GM21737 (cell line): ENCODE measurements at regions not wholly inside any gene's neighbourhood (a gene's known extent, or its start where the extent isn't known, plus 50 kb on each side); places are given as distances from the start of the nearest gene placed in this dataset.

ENCODE experiments used
- ATAC-seq: cut with Tn5 transposase; IDR thresholded peaks from one replicate; pipeline ENCODE4 v1.9.1; 2021; ENCODE audit warnings: mild to moderate bottlenecking, moderate library complexity; ENCODE audit not compliant: unreplicated experiment

DNA sequence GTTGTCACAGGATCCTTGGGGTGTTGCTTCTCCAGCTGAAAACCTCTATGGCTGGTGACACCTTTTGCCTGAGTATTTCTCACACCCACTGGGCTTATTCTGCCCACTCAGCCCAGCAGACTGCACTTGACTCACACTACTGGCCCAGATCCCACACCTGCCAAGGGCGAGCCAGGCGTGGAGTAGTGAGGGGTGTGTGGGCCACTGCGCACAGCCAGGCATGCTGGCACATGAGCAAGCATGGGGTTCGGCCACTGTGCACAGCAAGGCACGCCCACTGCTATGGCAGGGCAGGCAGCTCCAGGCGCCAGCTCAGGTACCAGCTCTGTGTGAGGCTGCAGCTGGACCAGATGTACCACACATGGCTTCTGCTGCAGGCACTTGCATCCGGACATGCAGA lies 116.5 kb upstream of the MTNR1B start:
- no peak for ATAC-seq

- ATAC-seq: no peak
Measured at GRCh38 chr11:92854162-92854561, 115.3 kb upstream of the MTNR1B start.

DNA sequence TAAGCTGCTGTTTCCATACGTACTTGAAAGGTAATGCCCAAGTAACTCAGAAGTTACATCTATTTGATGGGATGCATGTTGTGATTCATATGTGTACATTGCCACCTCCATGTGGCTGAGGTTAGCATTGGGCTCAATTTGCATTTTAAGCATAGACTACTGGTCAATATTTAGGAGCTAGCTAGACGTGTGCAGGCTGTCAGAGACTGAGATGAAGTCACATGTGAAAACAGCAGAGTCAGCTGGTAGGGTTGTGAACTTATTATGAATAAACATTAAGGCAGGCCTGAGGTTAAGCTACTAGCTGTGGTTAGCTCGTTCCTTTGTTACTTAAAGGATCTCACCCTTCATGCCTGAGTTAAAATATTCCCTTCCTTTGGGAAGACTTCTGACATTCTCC lies 114.5 kb upstream of the MTNR1B start:
- ATAC-seq: no peak

- ATAC-seq: no peak
Measured at GRCh38 chr11:92855607-92856405, 113.6 kb upstream of the MTNR1B start.

DNA sequence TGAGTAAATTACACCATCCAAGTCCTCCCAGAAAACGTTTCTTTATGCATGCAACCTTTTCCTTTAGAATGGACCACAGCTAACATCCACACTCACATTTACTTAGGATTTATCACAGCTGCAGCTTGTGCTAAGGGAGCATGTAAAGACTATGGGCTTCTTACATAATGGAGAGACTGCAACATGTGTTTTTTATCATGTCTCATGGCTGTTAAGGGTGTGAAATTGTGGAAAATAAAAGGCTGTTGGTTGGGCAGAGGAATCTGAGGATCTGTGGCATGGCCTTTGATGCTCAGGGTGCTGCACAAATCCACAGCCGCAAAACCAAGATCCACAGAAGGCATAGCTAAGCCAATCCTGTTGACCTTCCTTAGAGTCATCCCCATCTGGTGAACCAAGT lies 112.0 kb upstream of the MTNR1B start:
- ATAC-seq: no peak

- no peak for ATAC-seq
Measured at GRCh38 chr11:92859156-92859690, 110.2 kb upstream of the MTNR1B start.

DNA sequence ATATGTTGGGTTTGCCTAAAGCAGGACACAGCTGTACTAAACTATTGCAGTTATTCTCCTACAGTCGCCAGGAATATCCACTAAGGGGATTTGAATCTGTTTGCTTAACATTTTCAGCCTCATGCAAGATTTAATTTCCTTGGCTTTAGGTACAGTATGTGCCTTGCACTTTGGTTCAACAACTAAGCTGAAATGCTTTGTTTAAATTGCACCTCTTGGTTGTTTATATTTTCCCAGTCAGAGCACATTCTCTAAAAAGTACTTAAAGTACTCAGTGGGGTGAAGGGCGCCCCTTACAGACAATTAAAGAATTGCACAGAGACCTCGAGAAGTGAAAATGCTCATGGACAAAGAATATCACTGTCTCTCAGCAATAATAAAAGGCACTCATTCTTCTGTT lies 107.8 kb upstream of the MTNR1B start:
- no peak for ATAC-seq

DNA sequence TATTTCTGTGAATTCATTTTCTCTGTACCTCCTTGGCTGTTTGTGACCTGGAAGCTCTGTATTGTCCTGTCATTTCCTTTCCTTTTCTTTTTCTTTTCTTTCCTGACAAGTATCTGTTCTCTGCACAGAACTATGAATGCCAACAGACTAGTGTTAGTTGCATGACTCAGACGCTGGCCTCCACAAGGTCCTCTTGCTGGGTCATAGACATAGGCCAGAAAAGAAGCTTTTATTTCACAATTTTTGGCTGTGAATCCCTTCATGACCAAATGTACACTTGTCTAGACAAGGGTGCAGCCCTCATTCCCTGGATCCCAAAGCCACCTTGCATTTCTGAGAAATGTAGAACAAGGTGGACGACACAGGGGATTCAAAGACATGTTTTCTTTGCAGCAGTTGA lies 104.1 kb upstream of the MTNR1B start:
- ATAC-seq: no peak

DNA sequence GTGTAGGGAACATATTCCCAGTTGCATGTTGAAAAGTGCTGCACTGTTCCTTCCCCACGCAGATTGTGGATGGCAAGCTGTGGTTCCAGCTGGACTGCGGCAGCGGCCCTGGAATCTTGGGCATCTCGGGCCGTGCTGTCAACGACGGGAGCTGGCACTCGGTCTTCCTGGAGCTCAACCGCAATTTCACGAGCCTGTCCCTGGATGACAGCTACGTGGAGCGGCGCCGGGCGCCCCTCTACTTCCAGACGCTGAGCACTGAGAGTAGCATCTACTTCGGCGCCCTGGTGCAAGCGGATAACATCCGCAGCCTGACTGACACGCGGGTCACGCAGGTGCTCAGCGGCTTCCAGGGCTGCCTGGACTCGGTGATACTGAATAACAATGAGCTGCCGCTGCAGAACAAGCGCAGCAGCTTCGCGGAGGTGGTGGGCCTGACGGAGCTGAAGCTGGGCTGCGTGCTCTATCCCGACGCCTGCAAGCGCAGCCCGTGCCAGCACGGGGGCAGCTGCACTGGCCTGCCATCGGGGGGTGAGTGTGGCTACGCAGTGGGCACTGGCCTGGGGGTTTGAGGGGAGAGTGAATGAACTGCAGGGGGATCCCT lies 102.7 kb upstream of the MTNR1B start:
- ATAC-seq: no peak

DNA sequence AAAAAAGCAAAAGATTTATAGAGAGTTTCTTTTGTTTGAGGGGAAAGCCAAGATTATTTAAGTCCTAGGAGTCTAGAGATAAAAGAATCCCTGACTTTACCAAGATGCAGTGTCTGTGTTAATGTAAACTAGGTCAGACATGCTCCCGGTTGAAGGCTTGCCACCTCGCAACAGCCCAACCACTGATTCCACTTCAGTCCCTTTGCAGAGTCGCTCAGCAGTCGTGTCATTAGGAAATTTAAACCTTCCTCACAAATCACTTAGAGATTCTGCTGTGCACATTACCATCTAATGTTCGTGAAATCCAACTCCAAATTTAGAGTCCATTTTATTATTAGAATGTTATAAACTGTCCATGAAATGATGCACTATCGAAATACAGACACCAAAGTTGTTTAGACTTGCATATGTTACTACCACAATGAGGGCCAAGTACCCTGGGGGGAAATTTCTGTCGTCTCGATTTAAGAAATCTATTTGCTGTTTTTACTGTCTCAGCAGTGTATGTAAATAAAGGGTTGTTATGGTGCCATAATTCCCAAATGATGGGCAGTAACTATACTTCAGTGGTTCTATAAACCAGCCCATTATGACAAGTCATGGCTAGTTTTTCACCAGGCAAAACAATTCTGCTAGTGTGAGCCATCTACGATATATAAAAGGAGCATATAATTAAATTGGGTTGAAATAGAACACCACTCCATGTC lies 101.4 kb upstream of the MTNR1B start:
- no peak for ATAC-seq

DNA sequence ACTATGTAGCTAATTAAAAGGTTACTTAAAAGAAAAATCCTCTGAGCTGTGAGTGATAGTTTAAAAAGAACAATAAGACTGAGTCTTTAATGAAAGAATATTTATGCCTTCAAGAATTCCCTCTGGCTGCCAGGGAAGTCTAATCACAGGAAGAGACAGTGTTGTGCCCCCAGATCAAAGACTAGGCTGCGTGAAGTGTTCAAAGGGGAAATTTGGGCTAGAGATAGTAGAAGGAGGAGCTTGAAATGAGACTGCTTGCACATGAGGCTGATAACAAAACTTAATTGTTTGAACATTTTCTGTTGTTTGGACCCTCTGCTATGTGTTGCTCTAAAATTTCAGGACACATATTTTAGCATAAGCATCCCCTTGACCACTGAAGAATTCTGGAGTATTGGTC lies 99.7 kb upstream of the MTNR1B start:
- ATAC-seq: no peak

DNA sequence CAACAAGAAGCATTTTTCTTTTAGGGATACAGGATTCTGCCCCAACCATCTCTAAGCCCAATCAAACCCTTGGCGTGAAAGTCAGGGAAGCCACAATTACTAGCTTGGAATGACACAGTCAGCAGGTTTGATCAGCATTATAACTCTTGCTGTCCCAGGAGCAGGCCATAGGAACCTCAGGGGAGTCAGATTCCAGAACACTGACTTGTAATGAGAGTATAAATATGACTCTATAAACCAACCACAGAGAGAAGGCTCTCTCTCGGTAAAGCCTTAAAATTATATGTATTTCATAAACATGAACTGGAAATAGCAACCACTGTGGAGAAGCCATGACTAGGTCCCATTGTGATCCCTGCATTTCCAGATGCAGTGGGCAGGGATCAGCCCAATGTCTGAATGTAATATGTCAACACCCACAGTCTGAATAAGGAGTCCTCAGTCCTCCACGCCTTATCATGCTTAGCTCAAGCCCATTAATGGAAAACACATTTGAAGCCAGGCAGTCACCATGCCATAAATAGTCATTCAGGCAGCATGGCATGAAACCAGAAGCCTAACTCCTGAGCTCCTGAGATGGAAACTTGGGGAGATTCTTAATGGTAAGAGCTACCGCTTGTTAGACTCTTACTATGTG lies 99.1 kb upstream of the MTNR1B start:
- ATAC-seq: no peak

GRCh38 chr11:92873551-92873950 lies 95.9 kb upstream of the MTNR1B start:
- ATAC-seq: no peak

DNA sequence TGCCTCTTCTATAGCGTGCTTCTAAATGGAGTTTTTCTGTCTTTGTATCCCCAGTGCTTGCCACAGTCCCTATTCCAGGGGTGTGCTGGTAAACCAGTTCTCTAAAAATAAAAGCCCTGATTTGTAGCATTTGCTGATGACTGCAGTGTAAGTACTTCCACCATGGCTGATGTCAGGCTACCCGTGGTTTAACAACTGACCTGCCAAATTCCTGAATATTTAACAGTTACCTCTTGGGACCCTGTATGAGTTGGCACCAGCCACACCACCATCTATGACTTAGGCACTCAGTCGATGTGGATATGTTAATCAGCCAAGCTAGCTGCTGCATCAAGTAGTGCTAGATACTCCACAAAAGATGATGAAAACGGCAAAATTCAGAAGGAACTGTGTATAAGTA lies 94.0 kb upstream of the MTNR1B start:
- ATAC-seq: no peak

DNA sequence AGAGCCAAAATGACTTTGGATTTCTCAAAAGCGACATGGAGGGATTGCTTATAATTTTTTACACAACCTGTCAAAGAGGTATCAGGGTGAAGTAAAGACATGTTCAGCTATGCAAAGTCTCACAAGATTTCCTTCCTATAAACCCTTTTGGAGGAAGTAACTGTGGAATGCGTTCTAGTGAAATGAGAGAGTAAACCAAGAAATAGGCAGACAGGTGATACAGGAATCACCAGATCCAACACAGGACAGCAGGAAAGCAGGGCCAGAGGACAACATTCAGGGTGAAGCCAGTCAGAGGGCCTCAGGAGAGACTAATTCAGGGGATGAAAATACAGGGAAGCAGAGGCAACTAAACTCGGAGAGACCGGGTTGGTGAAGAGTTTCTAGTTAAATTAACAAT lies 90.4 kb upstream of the MTNR1B start:
- no peak for ATAC-seq

DNA sequence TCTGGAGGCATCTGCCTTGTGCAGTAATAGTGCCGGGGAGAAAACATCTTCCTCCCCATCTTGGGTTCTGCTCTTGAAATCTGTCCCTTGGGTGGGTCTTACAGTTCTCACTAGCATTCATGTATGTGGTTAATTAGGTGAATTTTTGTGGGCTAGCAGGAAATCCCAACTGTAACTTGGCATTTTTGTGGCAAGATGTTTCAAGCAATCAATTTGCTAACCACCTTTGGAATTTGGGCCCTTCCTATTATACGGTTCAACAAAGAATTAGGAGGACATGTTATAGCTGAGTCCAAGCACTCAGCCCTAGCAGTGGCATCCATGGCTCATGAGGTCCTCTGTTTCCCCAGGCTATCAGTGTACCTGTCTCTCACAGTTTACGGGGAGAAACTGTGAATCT lies 89.1 kb upstream of the MTNR1B start:
- ATAC-seq: no peak

DNA sequence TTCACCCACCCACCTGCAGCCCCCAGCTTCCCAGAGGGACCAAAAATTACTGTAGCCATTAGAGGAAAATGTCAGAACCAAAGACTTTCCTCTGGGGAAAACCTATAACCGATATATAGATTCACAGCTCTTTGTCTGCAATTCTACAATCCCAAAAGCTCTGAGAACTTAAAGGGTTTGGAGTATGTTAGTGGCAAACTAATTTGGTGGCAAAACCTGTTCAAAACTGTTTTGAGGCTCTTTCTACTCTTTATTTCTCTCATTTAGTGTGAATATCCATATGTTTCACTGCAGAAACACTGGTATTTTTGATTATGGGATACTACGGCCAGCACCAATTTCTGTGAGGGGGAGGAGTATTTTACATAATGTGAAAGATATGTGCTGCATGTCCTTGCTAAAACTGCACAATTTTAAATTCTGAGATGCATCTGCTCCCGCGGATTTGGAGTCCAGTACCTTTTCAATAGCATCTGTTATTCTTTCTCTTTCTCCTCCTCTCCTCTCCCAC lies 87.5 kb upstream of the MTNR1B start:
- no peak for ATAC-seq

- ATAC-seq: no peak
Measured at GRCh38 chr11:92882828-92883611, 86.4 kb upstream of the MTNR1B start.

- ATAC-seq: no peak
Measured at GRCh38 chr11:92885600-92885999, 83.9 kb upstream of the MTNR1B start.

DNA sequence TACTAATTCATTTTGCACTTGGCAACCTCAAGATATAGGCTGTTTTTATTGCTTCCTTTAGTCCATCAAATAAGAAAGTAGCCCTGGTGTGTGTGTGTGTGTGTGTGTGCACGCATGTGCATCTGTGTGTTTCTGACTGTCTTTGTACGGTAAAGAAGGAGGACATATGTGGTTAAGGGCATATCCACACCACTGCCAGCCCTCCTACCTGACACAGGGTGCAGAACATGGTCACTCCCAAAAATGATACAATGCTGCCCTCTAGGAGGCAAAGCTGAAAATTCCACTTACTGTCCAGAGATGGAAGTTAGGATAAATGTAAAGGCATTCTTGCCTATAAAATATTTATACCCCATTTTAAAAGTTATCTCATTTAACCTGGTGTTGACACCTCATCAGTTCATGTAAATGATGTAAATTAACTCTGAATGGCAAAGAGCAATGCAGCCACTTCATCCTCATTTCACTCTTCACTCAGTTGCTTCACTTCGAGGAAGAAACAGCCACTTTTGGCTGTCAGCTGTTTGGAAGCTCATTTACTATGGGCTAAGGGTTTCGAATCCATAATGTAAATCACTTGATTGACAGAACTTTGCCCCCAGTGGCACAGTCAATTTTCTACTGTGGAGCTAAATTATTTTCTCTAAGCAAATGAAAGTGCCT lies 83.1 kb upstream of the MTNR1B start:
- no peak for ATAC-seq
